Breast epithelium (tissue), 4 donors: ENCODE measurements at regions not wholly inside any gene's neighbourhood (a gene's known extent, or its start where the extent isn't known, plus 50 kb on each side); places are given as distances from the start of the nearest gene placed in this dataset.

ENCODE experiments used
- DNase-seq, 2 donors: peaks; one replicate each; pipeline ENCODE4 v3.0.0-alpha.2; 2019; ENCODE audit warnings: low spot score in 2 of 2
- H3K27ac ChIP-seq, 2 donors: fragments of 200-600 bp; sonication (generic) in 1 of 2; one replicate each; pipeline ENCODE4 v1.5.1; 2016 to 2019; ENCODE audit warnings: mild to moderate bottlenecking in 1 of 2
- H3K27me3 ChIP-seq, 2 donors: fragments of 200-600 bp; sonication (generic) in 1 of 2; one replicate each; pipeline versions ENCODE4 v1.5.1 to v1.6.0; 2017 to 2019; ENCODE audit warnings: control low read depth in 1 of 2, mild to moderate bottlenecking in 1 of 2
- H3K36me3 ChIP-seq: fragments of 200-600 bp; one replicate; pipeline ENCODE4 v1.5.1; 2019
- H3K4me1 ChIP-seq, 2 donors: fragments of 200-600 bp; sonication (generic); one replicate each; pipeline ENCODE4 v1.5.1; 2016 to 2019; ENCODE audit warnings: control low read depth in 1 of 2
- H3K4me3 ChIP-seq, 3 donors: fragments of 200-600 bp; sonication (generic); 1 replicate in 2 of 3; 2 replicates in 1 of 3; pipeline ENCODE4 v1.5.1; 2016 to 2019; ENCODE audit warnings: mild to moderate bottlenecking in 3 of 3, moderate library complexity in 2 of 3
- H3K9me3 ChIP-seq, 2 donors: fragments of 200-600 bp; sonication (generic) in 1 of 2; one replicate each; pipeline ENCODE4 v1.5.1; 2016 to 2019; ENCODE audit warnings: control low read depth in 1 of 2
- POLR2A ChIP-seq: fragments of 450-650 bp; IDR thresholded peaks from one replicate; pipeline ENCODE4 v1.6.1; 2016; ENCODE audit warnings: antibody characterized with exemption, mild to moderate bottlenecking, moderate library complexity
- POLR2AphosphoS5 ChIP-seq, 3 donors: sonication (generic); formaldehyde crosslinking; IDR thresholded peaks; one replicate each; pipeline ENCODE4 v1.6.1; 2017; ENCODE audit warnings: antibody characterized with exemption in 3 of 3
- intact Hi-C: fragments of 100-400 bp; cut with DNase I; formaldehyde crosslinking; loops from one replicate; pipeline ENCODE4 v1.15.1; 2023; ENCODE audit warnings: low total_unique reads
- TF ChIP-seq, protein P1 (sequence below), 3 donors: fragments of 450-650 bp; IDR thresholded peaks; one replicate each; pipeline ENCODE4 v1.5.1; 2016 to 2017; ENCODE audit warnings: antibody characterized with exemption in 3 of 3, mild to moderate bottlenecking in 3 of 3, moderate library complexity in 3 of 3

GRCh38 chr6:144606083-144606482 is 320.9 kb downstream of the UTRN start:
- Histone ChIP-seq H3K4me1 (no peaks in the 10 kb centered on the region), H3K4me3 (no peak overlapping the region), H3K9me3 (no peaks in the 10 kb centered on the region), H3K27me3 (no peaks in the 10 kb centered on the region), H3K36me3 (no peaks in the 10 kb centered on the region), H3K27ac (no peak overlapping the region)
- TF ChIP-seq POLR2AphosphoS5 (IDR thresholded peaks at IDR 0.05): no peak
- TF ChIP-seq, protein P1, sequence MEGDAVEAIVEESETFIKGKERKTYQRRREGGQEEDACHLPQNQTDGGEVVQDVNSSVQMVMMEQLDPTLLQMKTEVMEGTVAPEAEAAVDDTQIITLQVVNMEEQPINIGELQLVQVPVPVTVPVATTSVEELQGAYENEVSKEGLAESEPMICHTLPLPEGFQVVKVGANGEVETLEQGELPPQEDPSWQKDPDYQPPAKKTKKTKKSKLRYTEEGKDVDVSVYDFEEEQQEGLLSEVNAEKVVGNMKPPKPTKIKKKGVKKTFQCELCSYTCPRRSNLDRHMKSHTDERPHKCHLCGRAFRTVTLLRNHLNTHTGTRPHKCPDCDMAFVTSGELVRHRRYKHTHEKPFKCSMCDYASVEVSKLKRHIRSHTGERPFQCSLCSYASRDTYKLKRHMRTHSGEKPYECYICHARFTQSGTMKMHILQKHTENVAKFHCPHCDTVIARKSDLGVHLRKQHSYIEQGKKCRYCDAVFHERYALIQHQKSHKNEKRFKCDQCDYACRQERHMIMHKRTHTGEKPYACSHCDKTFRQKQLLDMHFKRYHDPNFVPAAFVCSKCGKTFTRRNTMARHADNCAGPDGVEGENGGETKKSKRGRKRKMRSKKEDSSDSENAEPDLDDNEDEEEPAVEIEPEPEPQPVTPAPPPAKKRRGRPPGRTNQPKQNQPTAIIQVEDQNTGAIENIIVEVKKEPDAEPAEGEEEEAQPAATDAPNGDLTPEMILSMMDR (IDR thresholded peaks at IDR 0.05): no peak
- TF ChIP-seq POLR2A: no peak
- DNase-seq: no peak
- intact Hi-C loops: no loop called here

DNA sequence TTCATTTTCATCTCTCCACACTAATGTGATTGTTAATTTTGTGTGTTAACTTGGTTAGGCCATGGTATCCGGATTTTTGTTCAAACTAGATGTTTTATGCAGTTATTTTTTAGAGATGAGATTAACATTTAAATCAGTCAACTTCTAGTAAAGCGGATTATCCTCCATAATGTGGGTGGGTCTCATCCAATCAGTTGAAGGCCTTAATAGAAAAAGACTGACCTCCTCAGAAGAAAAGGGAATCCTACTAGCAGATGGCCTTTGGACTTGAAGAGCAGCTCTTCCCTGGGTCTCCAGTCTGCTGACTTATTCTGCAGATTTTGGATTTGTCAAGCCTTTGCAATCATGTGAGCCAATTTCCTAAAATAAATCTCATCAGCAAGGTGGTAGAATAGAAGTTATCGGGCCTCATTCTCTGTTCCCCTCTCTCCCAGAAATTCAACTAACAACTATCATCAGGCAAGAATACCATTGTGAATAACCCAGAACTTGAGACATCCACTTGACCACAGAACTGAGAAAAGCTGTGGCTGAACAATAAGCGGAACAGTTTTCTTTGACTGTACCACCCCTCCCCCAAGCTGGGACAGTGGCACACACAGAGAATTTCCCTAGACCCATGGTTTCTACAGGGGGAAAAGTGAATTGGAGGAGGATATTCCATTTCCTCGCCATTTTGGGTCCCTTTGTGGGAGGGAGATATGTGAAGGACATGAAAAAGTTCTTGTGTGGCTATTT is 323.0 kb downstream of the UTRN start:
- H3K4me3 ChIP-seq: no peak overlapping the region
- no peaks in the 10 kb centered on the region for H3K27me3 ChIP-seq
- DNase-seq: no peak
- no peaks in the 10 kb centered on the region for H3K9me3 ChIP-seq
- intact Hi-C loops: no loop called here
- no peak overlapping the region for H3K27ac ChIP-seq
- no peaks in the 10 kb centered on the region for H3K4me1 ChIP-seq
- TF ChIP-seq POLR2A (no peak), POLR2AphosphoS5 (IDR thresholded peaks at IDR 0.05) (no peak)
- TF ChIP-seq, protein P1 (IDR thresholded peaks at IDR 0.05): no peak
- no peaks in the 10 kb centered on the region for H3K36me3 ChIP-seq

DNA sequence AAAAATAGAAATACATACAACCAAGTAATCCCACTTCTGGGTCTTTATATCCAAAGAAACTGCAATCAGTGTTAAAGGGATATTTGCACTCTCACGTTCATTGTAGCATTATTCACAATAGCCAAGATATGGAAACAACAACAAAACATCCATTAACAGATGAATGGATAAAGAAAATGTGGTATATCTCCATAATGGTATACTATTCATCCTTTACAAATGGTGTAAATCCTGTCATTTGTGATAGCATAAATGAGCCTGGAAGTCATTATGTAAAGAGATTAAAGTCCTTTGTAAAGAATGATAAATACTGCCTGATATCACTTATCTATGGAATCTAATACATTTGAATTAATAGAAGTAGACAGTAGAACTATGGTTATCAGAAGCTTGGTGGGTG is 327.7 kb downstream of the UTRN start:
- intact Hi-C loops: no loop called here
- TF ChIP-seq POLR2A (no peak), POLR2AphosphoS5 (IDR thresholded peaks at IDR 0.05) (no peak)
- TF ChIP-seq, protein P1 (IDR thresholded peaks at IDR 0.05): no peak
- DNase-seq: no peak
- no peaks in the 10 kb centered on the region for H3K4me1 ChIP-seq
- H3K9me3 ChIP-seq: no peaks in the 10 kb centered on the region
- no peaks in the 10 kb centered on the region for H3K36me3 ChIP-seq
- no peak overlapping the region for H3K4me3 ChIP-seq
- H3K27me3 ChIP-seq: no peaks in the 10 kb centered on the region
- H3K27ac ChIP-seq: no peak overlapping the region

DNA sequence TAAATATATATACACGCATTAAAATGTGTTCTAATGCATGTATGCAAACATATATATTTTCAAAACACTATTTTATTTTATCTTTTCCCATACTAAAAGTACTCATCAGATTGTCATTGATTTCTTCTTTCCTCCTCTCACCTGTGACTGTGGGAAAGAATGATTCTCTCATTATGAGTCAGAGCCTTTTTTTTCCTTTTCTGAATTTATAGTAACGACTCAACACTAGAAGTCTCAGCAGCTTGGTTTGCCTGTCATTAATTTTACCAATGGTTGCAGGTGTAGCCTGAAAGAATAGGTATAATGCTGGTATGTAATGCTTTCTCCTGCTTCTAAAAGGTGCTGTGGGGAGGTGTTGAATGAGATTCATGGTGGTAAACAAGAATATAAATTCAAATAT is 328.7 kb downstream of the UTRN start:
- intact Hi-C loops: no loop called here
- TF ChIP-seq POLR2AphosphoS5 (IDR thresholded peaks at IDR 0.05): no peak
- TF ChIP-seq, protein P1 (IDR thresholded peaks at IDR 0.05): no peak
- no peak for TF ChIP-seq POLR2A
- H3K4me3 ChIP-seq: no peak overlapping the region

GRCh38 chr6:144615870-144616269 is 330.7 kb downstream of the UTRN start:
- DNase-seq: no peak
- H3K4me1 ChIP-seq: no peaks in the 10 kb centered on the region
- no peaks in the 10 kb centered on the region for H3K36me3 ChIP-seq
- intact Hi-C loops: no loop called here
- no peaks in the 10 kb centered on the region for H3K9me3 ChIP-seq
- no peak overlapping the region for H3K4me3 ChIP-seq
- H3K27ac ChIP-seq: no peak overlapping the region
- TF ChIP-seq POLR2AphosphoS5 (IDR thresholded peaks at IDR 0.05) (no peak), POLR2A (no peak)
- TF ChIP-seq, protein P1 (IDR thresholded peaks at IDR 0.05): no peak
- no peaks in the 10 kb centered on the region for H3K27me3 ChIP-seq

More for the DNA sequence above, 328.7 kb downstream of the UTRN start:
- Histone ChIP-seq H3K4me1 (no peaks in the 10 kb centered on the region), H3K27ac (no peak overlapping the region), H3K36me3 (no peaks in the 10 kb centered on the region), H3K9me3 (no peaks in the 10 kb centered on the region), H3K27me3 (no peaks in the 10 kb centered on the region)
- DNase-seq: no peak
